ENCODE measurements at regions not wholly inside any gene's neighbourhood (a gene's known extent, or its start where the extent isn't known, plus 50 kb on each side); places are given as distances from the start of the nearest gene placed in this dataset.

GRCh38 chr11:35076201-35077100 lies 62.5 kb upstream of the CD44 start:
- intact Hi-C loops (cut with DNase I): no loop called here
- DNase-seq (ENCODE audit: low spot score): no peak

- intact Hi-C loops (cut with DNase I): no loop called here
- DNase-seq (ENCODE audit: low spot score): no peak
Observed at GRCh38 chr11:35077709-35078469, 61.1 kb upstream of the CD44 start.

GRCh38 chr11:35078470-35078735 lies 60.6 kb upstream of the CD44 start:
- no peak for DNase-seq (ENCODE audit: low spot score)
- intact Hi-C loops (cut with DNase I): no loop called here

GRCh38 chr11:35079611-35080010 lies 59.4 kb upstream of the CD44 start:
- no peak for DNase-seq (ENCODE audit: low spot score)
- intact Hi-C loops (cut with DNase I): no loop called here

GRCh38 chr11:35082321-35083180 lies 56.4 kb upstream of the CD44 start:
- intact Hi-C loops (cut with DNase I): no loop called here
- DNase-seq (ENCODE audit: low spot score): peak; percentile 76

- intact Hi-C loops (cut with DNase I): no loop called here
- no peak for DNase-seq (ENCODE audit: low spot score)
Observed at GRCh38 chr11:35083181-35083430, 55.9 kb upstream of the CD44 start.

GRCh38 chr11:35083431-35084238 lies 55.3 kb upstream of the CD44 start:
- intact Hi-C loops (cut with DNase I): no loop called here
- DNase-seq (ENCODE audit: low spot score): peak; percentile 77

GRCh38 chr11:35084817-35085440 lies 54.0 kb upstream of the CD44 start:
- DNase-seq (ENCODE audit: low spot score): no peak
- intact Hi-C loops (cut with DNase I): no loop called here

- DNase-seq (ENCODE audit: low spot score): no peak
- intact Hi-C loops (cut with DNase I): no loop called here
Observed at GRCh38 chr11:35085531-35086165, 53.3 kb upstream of the CD44 start.

GRCh38 chr11:35087648-35088047 lies 51.3 kb upstream of the CD44 start:
- intact Hi-C loops (cut with DNase I): no loop called here
- no peak for DNase-seq (ENCODE audit: low spot score)

GRCh38 chr11:35088226-35088625 lies 50.7 kb upstream of the CD44 start:
- intact Hi-C loops (cut with DNase I): no loop called here
- DNase-seq (ENCODE audit: low spot score): no peak

- intact Hi-C loops (cut with DNase I): no loop called here
Observed at GRCh38 chr11:35088676-35089075, 50.3 kb upstream of the CD44 start.

More at GRCh38 chr11:35088676-35089075, 50.3 kb upstream of the CD44 start:
- DNase-seq (ENCODE audit: low spot score): no peak
